ENCODE measurements at regions not wholly inside any gene's neighbourhood (a gene's known extent, or its start where the extent isn't known, plus 50 kb on each side); places are given as distances from the start of the nearest gene placed in this dataset.

GRCh38 chr10:129398711-129399141, 68.3 kb upstream of the MGMT start:
- Histone ChIP-seq H3K4me1 (peaks cover 0 to 18% (median 0%) of the 10 kb centered on the region in 3 donors), H3K4me3 (no peak overlapping the region), H3K27me3 (peaks cover 0 to 18% (median 0%) of the 10 kb centered on the region in 4 donors), H3K9me3 (no peaks in the 10 kb centered on the region), H3K36me3 (no peaks in the 10 kb centered on the region), H3K27ac (no peak overlapping the region)
- no peak for DNase-seq
- TF ChIP-seq POLR2A (IDR thresholded peaks at IDR 0.05) (no peak), CTCF (IDR thresholded peaks at IDR 0.05) (no peak)
- intact Hi-C loops (cut with DNase I) = no loop called here
- 14 to 24% methylated on average over 2 of the region's 2 CpGs for WGBS, 2 donors

- Histone ChIP-seq H3K36me3 (no peaks in the 10 kb centered on the region), H3K9me3 (no peaks in the 10 kb centered on the region), H3K27ac (no peak overlapping the region), H3K4me3 (no peak overlapping the region), H3K4me1 (peaks cover 0 to 18% (median 0%) of the 10 kb centered on the region in 3 donors), H3K27me3 (peaks cover 0 to 7% (median 0%) of the 10 kb centered on the region in 4 donors)
- intact Hi-C loops (cut with DNase I) = no loop called here
- DNase-seq = no peak
- TF ChIP-seq CTCF (IDR thresholded peaks at IDR 0.05) (no peak), POLR2A (IDR thresholded peaks at IDR 0.05) (no peak)
- 76 to 97% methylated on average over 4 to 5 of the region's 5 CpGs for WGBS, 2 donors
These were observed 66.6 kb upstream of the MGMT start for GRCh38 chr10:129400426-129400825.

GRCh38 chr10:129402459-129402858, 64.6 kb upstream of the MGMT start:
- Histone ChIP-seq H3K4me3 (no peak overlapping the region), H3K27me3 (no peaks in the 10 kb centered on the region), H3K9me3 (no peaks in the 10 kb centered on the region), H3K27ac (no peak overlapping the region), H3K4me1 (peaks cover 0 to 15% (median 0%) of the 10 kb centered on the region in 3 donors), H3K36me3 (no peaks in the 10 kb centered on the region)
- TF ChIP-seq CTCF (IDR thresholded peaks at IDR 0.05) (no peak), POLR2A (IDR thresholded peaks at IDR 0.05) (no peak)
- DNase-seq = no peak
- intact Hi-C loops (cut with DNase I) = no loop called here
- 78 to 79% methylated on average over 14 to 16 of the region's 16 CpGs for WGBS, 2 donors

- no peak overlapping the region for H3K4me3 ChIP-seq
- H3K27me3 ChIP-seq = no peaks in the 10 kb centered on the region
- no peaks in the 10 kb centered on the region for H3K9me3 ChIP-seq
- intact Hi-C loops (cut with DNase I) = no loop called here
- no peaks in the 10 kb centered on the region for H3K4me1 ChIP-seq
- no peak for DNase-seq
- no peak overlapping the region for H3K27ac ChIP-seq
- no peaks in the 10 kb centered on the region for H3K36me3 ChIP-seq
- TF ChIP-seq POLR2A (IDR thresholded peaks at IDR 0.05) = no peak
- TF ChIP-seq CTCF (IDR thresholded peaks at IDR 0.05) = no peak
- WGBS, 2 donors = 83 to 91% methylated on average over 6 to 13 of the region's 13 CpGs
These were observed 63.0 kb upstream of the MGMT start for GRCh38 chr10:129404091-129404490.

GRCh38 chr10:129405389-129405788, 61.7 kb upstream of the MGMT start:
- TF ChIP-seq POLR2A (IDR thresholded peaks at IDR 0.05) = no peak
- TF ChIP-seq CTCF (IDR thresholded peaks at IDR 0.05) = no peak
- intact Hi-C loops (cut with DNase I) = no loop called here
- WGBS, 2 donors = 80% methylated on average over 1 of the region's 3 CpGs; no CpG with 5 or more reads in 1 of the 2 donors
- Histone ChIP-seq H3K9me3 (no peaks in the 10 kb centered on the region), H3K36me3 (no peaks in the 10 kb centered on the region), H3K4me3 (no peak overlapping the region), H3K27me3 (no peaks in the 10 kb centered on the region), H3K27ac (no peak overlapping the region), H3K4me1 (no peaks in the 10 kb centered on the region)
- DNase-seq = no peak
